Keratinocyte (primary cell): ENCODE measurements at regions not wholly inside any gene's neighbourhood (a gene's known extent, or its start where the extent isn't known, plus 50 kb on each side); places are given as distances from the start of the nearest gene placed in this dataset.

Experiments
- EZH2 ChIP-seq: IDR thresholded peaks from one replicate; pipeline ENCODE4 v1.6.1; 2012; ENCODE audit warnings: inconsistent platforms, mild to moderate bottlenecking, low read length, moderate library complexity
- TF ChIP-seq, protein P1 (sequence below), 3 experiments: IDR thresholded peaks in 1 of 3; conservative IDR thresholded peaks in 1 of 3; optimal IDR thresholded peaks in 1 of 3; 2 replicates in 2 of 3; 3 replicates in 1 of 3; pipeline versions ENCODE3 to v1.5.1; 2011; ENCODE audit warnings: low read length in 3 of 3, mild to moderate bottlenecking in 3 of 3, moderate library complexity in 2 of 3, control low read depth in 1 of 3, inconsistent platforms in 1 of 3; ENCODE audit not compliant: insufficient read depth in 2 of 3; ENCODE audit errors: extremely low read depth in 1 of 3

GRCh38 chr1:187384504-187384903 is 555.8 kb downstream of the PLA2G4A start:
- TF ChIP-seq, protein P1, sequence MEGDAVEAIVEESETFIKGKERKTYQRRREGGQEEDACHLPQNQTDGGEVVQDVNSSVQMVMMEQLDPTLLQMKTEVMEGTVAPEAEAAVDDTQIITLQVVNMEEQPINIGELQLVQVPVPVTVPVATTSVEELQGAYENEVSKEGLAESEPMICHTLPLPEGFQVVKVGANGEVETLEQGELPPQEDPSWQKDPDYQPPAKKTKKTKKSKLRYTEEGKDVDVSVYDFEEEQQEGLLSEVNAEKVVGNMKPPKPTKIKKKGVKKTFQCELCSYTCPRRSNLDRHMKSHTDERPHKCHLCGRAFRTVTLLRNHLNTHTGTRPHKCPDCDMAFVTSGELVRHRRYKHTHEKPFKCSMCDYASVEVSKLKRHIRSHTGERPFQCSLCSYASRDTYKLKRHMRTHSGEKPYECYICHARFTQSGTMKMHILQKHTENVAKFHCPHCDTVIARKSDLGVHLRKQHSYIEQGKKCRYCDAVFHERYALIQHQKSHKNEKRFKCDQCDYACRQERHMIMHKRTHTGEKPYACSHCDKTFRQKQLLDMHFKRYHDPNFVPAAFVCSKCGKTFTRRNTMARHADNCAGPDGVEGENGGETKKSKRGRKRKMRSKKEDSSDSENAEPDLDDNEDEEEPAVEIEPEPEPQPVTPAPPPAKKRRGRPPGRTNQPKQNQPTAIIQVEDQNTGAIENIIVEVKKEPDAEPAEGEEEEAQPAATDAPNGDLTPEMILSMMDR (optimal IDR thresholded peaks at IDR 0.05 in 1 of 3, IDR thresholded peaks at IDR 0.05 in 1 of 3, conservative IDR thresholded peaks at IDR 0.05 in 1 of 3; ENCODE audit: extremely low read depth in 1 of 3, insufficient read depth in 2 of 3, low read length in 3 of 3) = no peak
- no peak for TF ChIP-seq EZH2
